ENCODE measurements at regions not wholly inside any gene's neighbourhood (a gene's known extent, or its start where the extent isn't known, plus 50 kb on each side); places are given as distances from the start of the nearest gene placed in this dataset.

GRCh38 chr6:21999741-22000140 lies 297.1 kb downstream of the PRL start:
- no peak for DNase-seq
- no peaks in the 10 kb centered on the region for H3K27me3 ChIP-seq
- no peak overlapping the region for H3K27ac ChIP-seq

GRCh38 chr6:22001396-22002027 lies 295.3 kb downstream of the PRL start:
- peaks cover 0 to 34% (median 13%) of the 10 kb centered on the region in 4 donors for H3K4me1 ChIP-seq
- no peak overlapping the region for H3K4me3 ChIP-seq
- no peaks in the 10 kb centered on the region for H3K27me3 ChIP-seq
- intact Hi-C loops (cut with DNase I; ENCODE audit: low total_unique reads), result no loop called here
- no peak for DNase-seq
- TF ChIP-seq CTCF (IDR thresholded peaks at IDR 0.05), result no peak
- H3K36me3 ChIP-seq, result no peaks in the 10 kb centered on the region
- H3K27ac ChIP-seq, result no peak overlapping the region
- H3K9me3 ChIP-seq, result no peaks in the 10 kb centered on the region

More at GRCh38 chr6:21999741-22000140, 297.1 kb downstream of the PRL start:
- peaks cover 0 to 34% (median 13%) of the 10 kb centered on the region in 4 donors for H3K4me1 ChIP-seq
- no peaks in the 10 kb centered on the region for H3K36me3 ChIP-seq
- intact Hi-C loops (cut with DNase I; ENCODE audit: low total_unique reads), result no loop called here
- TF ChIP-seq CTCF (IDR thresholded peaks at IDR 0.05), result no peak
- no peaks in the 10 kb centered on the region for H3K9me3 ChIP-seq
- H3K4me3 ChIP-seq, result no peak overlapping the region

- Histone ChIP-seq H3K4me3 (no peak overlapping the region), H3K27me3 (no peaks in the 10 kb centered on the region), H3K27ac (no peak overlapping the region), H3K9me3 (no peaks in the 10 kb centered on the region), H3K36me3 (no peaks in the 10 kb centered on the region), H3K4me1 (peaks cover 0 to 28% (median 13%) of the 10 kb centered on the region in 4 donors)
- no peak for DNase-seq
- intact Hi-C loops (cut with DNase I; ENCODE audit: low total_unique reads), result no loop called here
- no peak for TF ChIP-seq CTCF (IDR thresholded peaks at IDR 0.05)
Observed at GRCh38 chr6:22003287-22003686, 293.5 kb downstream of the PRL start.

GRCh38 chr6:22006795-22007194 lies 290.0 kb downstream of the PRL start:
- TF ChIP-seq CTCF (IDR thresholded peaks at IDR 0.05), result no peak
- intact Hi-C loops (cut with DNase I; ENCODE audit: low total_unique reads), result no loop called here
- H3K27me3 ChIP-seq, result no peaks in the 10 kb centered on the region

GRCh38 chr6:22007469-22007868 lies 289.4 kb downstream of the PRL start:
- Histone ChIP-seq H3K27me3 (no peaks in the 10 kb centered on the region), H3K4me3 (no peak overlapping the region), H3K27ac (no peak overlapping the region), H3K36me3 (no peaks in the 10 kb centered on the region), H3K4me1 (no peaks in the 10 kb centered on the region), H3K9me3 (no peaks in the 10 kb centered on the region)
- DNase-seq, result no peak
- intact Hi-C loops (cut with DNase I; ENCODE audit: low total_unique reads), result no loop called here
- no peak for TF ChIP-seq CTCF (IDR thresholded peaks at IDR 0.05)

More at GRCh38 chr6:22006795-22007194, 290.0 kb downstream of the PRL start:
- H3K36me3 ChIP-seq, result no peaks in the 10 kb centered on the region
- no peak overlapping the region for H3K27ac ChIP-seq
- no peak for DNase-seq
- no peak overlapping the region for H3K4me3 ChIP-seq
- no peaks in the 10 kb centered on the region for H3K9me3 ChIP-seq
- H3K4me1 ChIP-seq, result peaks cover 0 to 2% (median under 1%) of the 10 kb centered on the region in 4 donors
